Neural cell (in vitro differentiated cells): ENCODE measurements at regions not wholly inside any gene's neighbourhood (a gene's known extent, or its start where the extent isn't known, plus 50 kb on each side); places are given as distances from the start of the nearest gene placed in this dataset.

Experiments used
- H2AFZ ChIP-seq: fragments of 200-600, 300-800 bp; sonication (generic), shearing (Covaris generic); 2 replicates; pipeline ENCODE4 v1.6.0; 2014; ENCODE audit warnings: low read depth, mild to moderate bottlenecking, antibody characterized with exemption, low read length, moderate library complexity
- H3F3A ChIP-seq: fragments of 200-600 bp; shearing (Covaris generic); 2 replicates; pipeline ENCODE4 v1.6.1; 2016; ENCODE audit warnings: mild to moderate bottlenecking, moderate library complexity, mixed read lengths, antibody characterized with exemption, low read length; ENCODE audit not compliant: insufficient read depth, poor library complexity, severe bottlenecking
- H3K27ac ChIP-seq: fragments of 200-600, 300-800 bp; sonication (generic), shearing (Covaris generic); 2 replicates; pipeline ENCODE4 v1.5.1; 2014; ENCODE audit warnings: mild to moderate bottlenecking, low read length, moderate library complexity
- H3K27me3 ChIP-seq: fragments of 300-800, 200-600 bp; sonication (generic), shearing (Covaris generic); 2 replicates; pipeline ENCODE4 v1.6.0; 2014; ENCODE audit warnings: mild to moderate bottlenecking, low read depth, low read length, moderate library complexity; ENCODE audit not compliant: insufficient read depth
- H3K36me3 ChIP-seq: fragments of 300-800, 200-600 bp; sonication (generic), shearing (Covaris generic); 2 replicates; pipeline ENCODE4 v1.5.1; 2014; ENCODE audit warnings: mild to moderate bottlenecking, antibody characterized with exemption, low read length, moderate library complexity; ENCODE audit not compliant: insufficient read depth
- H3K4me2 ChIP-seq: fragments of 300-800, 200-600 bp; sonication (generic), shearing (Covaris generic); 2 replicates; pipeline ENCODE4 v1.6.0; 2014; ENCODE audit warnings: mild to moderate bottlenecking, low read length
- H3K4me3 ChIP-seq: fragments of 300-800, 200-600 bp; sonication (generic), shearing (Covaris generic); 2 replicates; pipeline ENCODE4 v1.5.1; 2014; ENCODE audit warnings: mild to moderate bottlenecking, low read length, moderate library complexity
- H3K79me2 ChIP-seq: fragments of 200-600 bp; shearing (Covaris generic); replicated peaks from 2 replicates; pipeline ENCODE4 v1.6.0; 2014; ENCODE audit warnings: mild to moderate bottlenecking, low read length, moderate library complexity; ENCODE audit not compliant: insufficient read depth
- H3K9ac ChIP-seq: fragments of 300-800, 200-600 bp; sonication (generic), shearing (Covaris generic); 2 replicates; pipeline ENCODE4 v1.6.1; 2016; ENCODE audit warnings: mild to moderate bottlenecking, low read length, mixed read lengths
- H3K9me2 ChIP-seq: fragments of 200-600 bp; shearing (Covaris generic); 2 replicates; pipeline ENCODE4 v1.6.1; 2016; ENCODE audit warnings: mild to moderate bottlenecking, low read length, mixed read lengths; ENCODE audit not compliant: insufficient read depth
- H3K9me3 ChIP-seq: fragments of 200-600, 300-800 bp; sonication (generic), shearing (Covaris generic); 2 replicates; pipeline ENCODE4 v1.6.1; 2016; ENCODE audit warnings: mild to moderate bottlenecking, mixed run types, low read length, moderate library complexity, mixed read lengths
- H4K20me1 ChIP-seq: fragments of 200-600 bp; shearing (Covaris generic); 2 replicates; pipeline ENCODE4 v1.6.1; 2016; ENCODE audit warnings: mild to moderate bottlenecking, mixed run types; ENCODE audit not compliant: insufficient read depth
- EP300 ChIP-seq: fragments of 450-650 bp; conservative IDR thresholded peaks from 2 replicates; pipeline ENCODE4 v1.6.1; 2014; ENCODE audit warnings: antibody characterized with exemption, mild to moderate bottlenecking, moderate library complexity; ENCODE audit not compliant: poor library complexity, severe bottlenecking
- EZH2 ChIP-seq: fragments of 200-600, 300-800 bp; shearing (Covaris generic), sonication (generic); IDR thresholded peaks from 2 replicates; pipeline ENCODE4 v1.6.1; 2014; ENCODE audit warnings: antibody characterized with exemption, low read length, borderline replicate concordance, mild to moderate bottlenecking; ENCODE audit not compliant: insufficient read depth, poor library complexity, severe bottlenecking
- MXI1 ChIP-seq: fragments of 450-650 bp; conservative IDR thresholded peaks from 2 replicates; pipeline ENCODE4 v1.6.1; 2014; ENCODE audit warnings: antibody characterized with exemption, mild to moderate bottlenecking; ENCODE audit not compliant: poor library complexity, severe bottlenecking
- POLR2AphosphoS5 ChIP-seq: IDR thresholded peaks from 2 replicates; pipeline ENCODE4 v1.6.1; 2012
- RAD21 ChIP-seq: fragments of 450-650 bp; conservative IDR thresholded peaks from 2 replicates; pipeline ENCODE4 v1.6.1; 2014; ENCODE audit warnings: antibody characterized with exemption, mild to moderate bottlenecking, moderate library complexity
- SMC3 ChIP-seq: fragments of 450-650 bp; conservative IDR thresholded peaks from 2 replicates; pipeline ENCODE4 v1.6.1; 2014; ENCODE audit warnings: antibody characterized with exemption, mild to moderate bottlenecking, moderate library complexity; ENCODE audit not compliant: poor library complexity
- TAF1 ChIP-seq: IDR thresholded peaks from 2 replicates; pipeline ENCODE4 v1.6.1; 2012; ENCODE audit warnings: low read depth
- TF ChIP-seq, protein P1 (sequence below): fragments of 450-650 bp; IDR thresholded peaks from 2 replicates; pipeline ENCODE4 v1.5.1; 2014; ENCODE audit warnings: antibody characterized with exemption, mild to moderate bottlenecking, moderate library complexity; ENCODE audit not compliant: poor library complexity, severe bottlenecking
- TF ChIP-seq, protein P2 (sequence below): IDR thresholded peaks from 2 replicates; pipeline ENCODE4 v1.6.1; 2012; ENCODE audit warnings: borderline replicate concordance

DNA sequence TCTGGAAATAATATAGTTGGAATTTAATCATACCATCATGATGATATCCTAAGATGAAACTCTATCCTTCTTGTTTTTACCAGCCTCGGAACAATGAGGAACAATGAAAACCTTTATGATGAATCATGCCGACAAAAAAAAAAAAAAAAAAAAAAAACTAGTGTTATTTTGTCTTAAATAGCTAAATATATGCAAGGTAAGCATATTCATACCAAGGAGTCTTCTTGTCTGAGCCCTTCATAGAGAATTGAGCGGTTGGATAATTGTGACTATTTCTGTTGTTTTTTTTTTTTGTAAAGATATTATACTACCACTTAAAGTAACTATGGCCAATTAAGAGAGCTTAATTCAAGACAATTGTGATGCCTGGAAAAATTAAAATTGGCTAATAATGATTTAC, 244.0 kb upstream of the PCDH9 start:
- Histone ChIP-seq H3K79me2 (no peaks in the 10 kb centered on the region), H3F3A (no peaks in the 10 kb centered on the region), H4K20me1 (no peaks in the 10 kb centered on the region), H3K9me2 (no peaks in the 10 kb centered on the region), H3K4me3 (no peak overlapping the region), H3K9me3 (no peaks in the 10 kb centered on the region), H3K27me3 (no peaks in the 10 kb centered on the region), H3K9ac (no peak overlapping the region), H2AFZ (no peak overlapping the region), H3K27ac (no peak overlapping the region), H3K4me2 (no peak overlapping the region), H3K36me3 (no peaks in the 10 kb centered on the region)
- TF ChIP-seq TAF1 (no peak), EP300 (no peak), RAD21 (no peak), POLR2AphosphoS5 (no peak), EZH2 (no peak), SMC3 (no peak), MXI1 (no peak)
- TF ChIP-seq, protein P1, sequence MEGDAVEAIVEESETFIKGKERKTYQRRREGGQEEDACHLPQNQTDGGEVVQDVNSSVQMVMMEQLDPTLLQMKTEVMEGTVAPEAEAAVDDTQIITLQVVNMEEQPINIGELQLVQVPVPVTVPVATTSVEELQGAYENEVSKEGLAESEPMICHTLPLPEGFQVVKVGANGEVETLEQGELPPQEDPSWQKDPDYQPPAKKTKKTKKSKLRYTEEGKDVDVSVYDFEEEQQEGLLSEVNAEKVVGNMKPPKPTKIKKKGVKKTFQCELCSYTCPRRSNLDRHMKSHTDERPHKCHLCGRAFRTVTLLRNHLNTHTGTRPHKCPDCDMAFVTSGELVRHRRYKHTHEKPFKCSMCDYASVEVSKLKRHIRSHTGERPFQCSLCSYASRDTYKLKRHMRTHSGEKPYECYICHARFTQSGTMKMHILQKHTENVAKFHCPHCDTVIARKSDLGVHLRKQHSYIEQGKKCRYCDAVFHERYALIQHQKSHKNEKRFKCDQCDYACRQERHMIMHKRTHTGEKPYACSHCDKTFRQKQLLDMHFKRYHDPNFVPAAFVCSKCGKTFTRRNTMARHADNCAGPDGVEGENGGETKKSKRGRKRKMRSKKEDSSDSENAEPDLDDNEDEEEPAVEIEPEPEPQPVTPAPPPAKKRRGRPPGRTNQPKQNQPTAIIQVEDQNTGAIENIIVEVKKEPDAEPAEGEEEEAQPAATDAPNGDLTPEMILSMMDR: no peak
- TF ChIP-seq, protein P2, sequence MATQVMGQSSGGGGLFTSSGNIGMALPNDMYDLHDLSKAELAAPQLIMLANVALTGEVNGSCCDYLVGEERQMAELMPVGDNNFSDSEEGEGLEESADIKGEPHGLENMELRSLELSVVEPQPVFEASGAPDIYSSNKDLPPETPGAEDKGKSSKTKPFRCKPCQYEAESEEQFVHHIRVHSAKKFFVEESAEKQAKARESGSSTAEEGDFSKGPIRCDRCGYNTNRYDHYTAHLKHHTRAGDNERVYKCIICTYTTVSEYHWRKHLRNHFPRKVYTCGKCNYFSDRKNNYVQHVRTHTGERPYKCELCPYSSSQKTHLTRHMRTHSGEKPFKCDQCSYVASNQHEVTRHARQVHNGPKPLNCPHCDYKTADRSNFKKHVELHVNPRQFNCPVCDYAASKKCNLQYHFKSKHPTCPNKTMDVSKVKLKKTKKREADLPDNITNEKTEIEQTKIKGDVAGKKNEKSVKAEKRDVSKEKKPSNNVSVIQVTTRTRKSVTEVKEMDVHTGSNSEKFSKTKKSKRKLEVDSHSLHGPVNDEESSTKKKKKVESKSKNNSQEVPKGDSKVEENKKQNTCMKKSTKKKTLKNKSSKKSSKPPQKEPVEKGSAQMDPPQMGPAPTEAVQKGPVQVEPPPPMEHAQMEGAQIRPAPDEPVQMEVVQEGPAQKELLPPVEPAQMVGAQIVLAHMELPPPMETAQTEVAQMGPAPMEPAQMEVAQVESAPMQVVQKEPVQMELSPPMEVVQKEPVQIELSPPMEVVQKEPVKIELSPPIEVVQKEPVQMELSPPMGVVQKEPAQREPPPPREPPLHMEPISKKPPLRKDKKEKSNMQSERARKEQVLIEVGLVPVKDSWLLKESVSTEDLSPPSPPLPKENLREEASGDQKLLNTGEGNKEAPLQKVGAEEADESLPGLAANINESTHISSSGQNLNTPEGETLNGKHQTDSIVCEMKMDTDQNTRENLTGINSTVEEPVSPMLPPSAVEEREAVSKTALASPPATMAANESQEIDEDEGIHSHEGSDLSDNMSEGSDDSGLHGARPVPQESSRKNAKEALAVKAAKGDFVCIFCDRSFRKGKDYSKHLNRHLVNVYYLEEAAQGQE: no peak

DNA sequence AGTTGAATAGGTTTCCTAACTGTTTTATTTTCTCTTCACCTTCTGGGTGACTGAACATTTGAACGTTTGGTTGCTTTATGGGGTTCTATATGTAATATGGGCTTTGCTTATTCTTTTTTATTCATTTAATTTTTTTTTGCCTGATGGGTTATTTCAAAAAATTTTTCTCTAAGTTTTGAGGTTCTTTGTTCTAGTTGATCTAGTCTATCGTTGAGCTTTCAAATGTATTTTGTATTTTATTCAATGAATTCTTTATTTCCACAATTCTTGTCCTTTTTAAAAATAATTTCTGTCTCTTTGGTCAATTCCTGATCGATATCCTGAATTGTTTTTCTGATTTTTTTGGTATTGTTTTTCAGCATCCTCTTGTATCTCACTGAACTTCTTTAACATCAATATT, 239.5 kb upstream of the PCDH9 start:
- Histone ChIP-seq H3F3A (no peaks in the 10 kb centered on the region), H3K4me2 (no peak overlapping the region), H3K27ac (no peak overlapping the region), H3K9me2 (no peaks in the 10 kb centered on the region), H3K36me3 (no peaks in the 10 kb centered on the region), H2AFZ (no peak overlapping the region), H3K4me3 (no peak overlapping the region), H4K20me1 (no peaks in the 10 kb centered on the region), H3K79me2 (no peaks in the 10 kb centered on the region), H3K9me3 (no peaks in the 10 kb centered on the region), H3K27me3 (no peaks in the 10 kb centered on the region), H3K9ac (no peak overlapping the region)
- TF ChIP-seq, protein P1: no peak
- no peak for TF ChIP-seq RAD21
- no peak for TF ChIP-seq MXI1
- no peak for TF ChIP-seq SMC3
- TF ChIP-seq, protein P2: no peak
- TF ChIP-seq EZH2: no peak
- no peak for TF ChIP-seq POLR2AphosphoS5
- TF ChIP-seq EP300: no peak
- TF ChIP-seq TAF1: no peak
